Calu3 (cell line): ENCODE measurements at regions not wholly inside any gene's neighbourhood (a gene's known extent, or its start where the extent isn't known, plus 50 kb on each side); places are given as distances from the start of the nearest gene placed in this dataset.

ENCODE experiments used
- BruUV-seq: library from RNA; stranded (reverse); fragments of 400-500 nt; replicated peaks from 2 replicates; lab custom pipeline; 2021; lab: Mats Ljungman, UMichigan
- CTCF ChIA-PET: fragments of 300-600 bp; sonication (Branson Sonifier 250); formaldehyde crosslinking; loops from one replicate; lab custom pipeline; 2022; ENCODE audit warnings: antibody characterized with exemption; lab: Charles Lee
- DNase-seq: peaks from one replicate; pipeline ENCODE4 v3.0.0; 2022
- H3K27ac Mint-ChIP-seq: one replicate; pipeline ENCODE4 v1.8.0; 2022; ENCODE audit warnings: mixed read lengths; ENCODE audit not compliant: unreplicated experiment
- H3K27me3 Mint-ChIP-seq: one replicate; pipeline ENCODE4 v1.8.0; 2022; ENCODE audit warnings: mixed read lengths; ENCODE audit not compliant: unreplicated experiment
- H3K36me3 Mint-ChIP-seq: one replicate; pipeline ENCODE4 v1.8.0; 2022; ENCODE audit warnings: mild to moderate bottlenecking, moderate library complexity, mixed read lengths; ENCODE audit not compliant: insufficient read depth, unreplicated experiment
- H3K4me1 Mint-ChIP-seq: one replicate; pipeline ENCODE4 v1.8.0; 2022; ENCODE audit warnings: mild to moderate bottlenecking, low read depth, mixed read lengths; ENCODE audit not compliant: unreplicated experiment
- H3K4me3 Mint-ChIP-seq: one replicate; pipeline ENCODE4 v1.8.0; 2022; ENCODE audit warnings: mild to moderate bottlenecking, low read depth, moderate library complexity, mixed read lengths; ENCODE audit not compliant: unreplicated experiment
- H3K9me3 Mint-ChIP-seq: one replicate; pipeline ENCODE4 v1.8.0; 2022; ENCODE audit warnings: low read depth, mixed read lengths; ENCODE audit not compliant: unreplicated experiment
- intact Hi-C: fragments of 100-400 bp; cut with micrococcal nuclease; formaldehyde crosslinking; loops from one replicate; pipeline ENCODE4 v1.10.0; 2022; ENCODE audit not compliant: unreplicated experiment
- TF ChIP-seq, protein P1 (sequence below): fragments of 200-600 bp; IDR thresholded peaks from one replicate; pipeline ENCODE4 v1.8.0; 2022; ENCODE audit warnings: antibody characterized with exemption; ENCODE audit not compliant: unreplicated experiment

DNA sequence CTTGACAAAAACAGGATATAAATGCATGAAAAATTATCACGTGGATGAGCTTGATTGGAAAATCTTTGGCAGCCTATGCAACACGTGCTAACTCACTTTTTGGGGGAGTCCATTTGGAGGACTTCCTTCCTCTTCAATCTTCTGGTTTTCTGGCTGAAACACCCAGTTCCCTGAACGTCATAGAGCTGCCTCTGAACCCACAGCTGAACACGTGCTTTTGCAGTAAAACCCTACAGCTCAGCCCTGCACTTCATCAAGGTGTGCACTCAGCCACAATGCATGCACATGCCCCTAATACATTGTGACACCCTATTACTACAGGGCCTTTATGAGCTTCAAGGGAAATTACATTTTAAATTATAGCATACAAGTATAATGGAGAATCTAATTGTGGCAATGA lies 808.7 kb upstream of the AUTS2 start:
- CTCF ChIA-PET, result no interaction called here
- H3K9me3 Mint-ChIP-seq, result peaks cover 9% of the 10 kb centered on the region
- no peak overlapping the region for H3K27ac Mint-ChIP-seq
- BruUV-seq, result no TSS peak
- no peaks in the 10 kb centered on the region for H3K27me3 Mint-ChIP-seq
- H3K4me1 Mint-ChIP-seq, result no peaks in the 10 kb centered on the region
- H3K36me3 Mint-ChIP-seq, result no peaks in the 10 kb centered on the region
- TF ChIP-seq, protein P1, sequence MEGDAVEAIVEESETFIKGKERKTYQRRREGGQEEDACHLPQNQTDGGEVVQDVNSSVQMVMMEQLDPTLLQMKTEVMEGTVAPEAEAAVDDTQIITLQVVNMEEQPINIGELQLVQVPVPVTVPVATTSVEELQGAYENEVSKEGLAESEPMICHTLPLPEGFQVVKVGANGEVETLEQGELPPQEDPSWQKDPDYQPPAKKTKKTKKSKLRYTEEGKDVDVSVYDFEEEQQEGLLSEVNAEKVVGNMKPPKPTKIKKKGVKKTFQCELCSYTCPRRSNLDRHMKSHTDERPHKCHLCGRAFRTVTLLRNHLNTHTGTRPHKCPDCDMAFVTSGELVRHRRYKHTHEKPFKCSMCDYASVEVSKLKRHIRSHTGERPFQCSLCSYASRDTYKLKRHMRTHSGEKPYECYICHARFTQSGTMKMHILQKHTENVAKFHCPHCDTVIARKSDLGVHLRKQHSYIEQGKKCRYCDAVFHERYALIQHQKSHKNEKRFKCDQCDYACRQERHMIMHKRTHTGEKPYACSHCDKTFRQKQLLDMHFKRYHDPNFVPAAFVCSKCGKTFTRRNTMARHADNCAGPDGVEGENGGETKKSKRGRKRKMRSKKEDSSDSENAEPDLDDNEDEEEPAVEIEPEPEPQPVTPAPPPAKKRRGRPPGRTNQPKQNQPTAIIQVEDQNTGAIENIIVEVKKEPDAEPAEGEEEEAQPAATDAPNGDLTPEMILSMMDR, result no peak
- H3K4me3 Mint-ChIP-seq, result no peak overlapping the region
- intact Hi-C loops, result no loop called here
- no peak for DNase-seq

DNA sequence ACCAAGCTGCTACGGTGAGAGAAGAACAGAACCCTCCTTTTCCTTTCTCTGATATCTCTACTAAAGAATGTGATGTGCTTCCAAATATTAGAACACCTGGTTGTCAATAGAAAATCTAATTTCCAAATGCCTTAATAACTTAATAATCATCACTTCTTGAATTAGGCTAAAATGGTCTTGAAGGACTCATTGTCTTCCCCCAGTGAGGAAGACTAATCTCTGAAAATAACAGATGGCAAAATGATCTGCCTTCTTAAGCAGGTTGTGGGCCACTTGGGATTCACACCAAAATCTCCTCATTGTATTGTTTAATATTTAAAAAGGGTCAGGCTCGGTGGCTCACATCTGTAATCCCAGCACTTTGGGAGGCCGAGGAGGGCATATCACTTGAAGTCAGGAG lies 805.9 kb upstream of the AUTS2 start:
- H3K4me3 Mint-ChIP-seq, result no peak overlapping the region
- no TSS peak for BruUV-seq
- H3K9me3 Mint-ChIP-seq, result peaks cover 8% of the 10 kb centered on the region
- CTCF ChIA-PET, result no interaction called here
- no peaks in the 10 kb centered on the region for H3K4me1 Mint-ChIP-seq
- H3K27me3 Mint-ChIP-seq, result no peaks in the 10 kb centered on the region
- H3K27ac Mint-ChIP-seq, result no peak overlapping the region
- TF ChIP-seq, protein P1, result no peak
- no peak for DNase-seq
- intact Hi-C loops, result no loop called here
- H3K36me3 Mint-ChIP-seq, result no peaks in the 10 kb centered on the region

DNA sequence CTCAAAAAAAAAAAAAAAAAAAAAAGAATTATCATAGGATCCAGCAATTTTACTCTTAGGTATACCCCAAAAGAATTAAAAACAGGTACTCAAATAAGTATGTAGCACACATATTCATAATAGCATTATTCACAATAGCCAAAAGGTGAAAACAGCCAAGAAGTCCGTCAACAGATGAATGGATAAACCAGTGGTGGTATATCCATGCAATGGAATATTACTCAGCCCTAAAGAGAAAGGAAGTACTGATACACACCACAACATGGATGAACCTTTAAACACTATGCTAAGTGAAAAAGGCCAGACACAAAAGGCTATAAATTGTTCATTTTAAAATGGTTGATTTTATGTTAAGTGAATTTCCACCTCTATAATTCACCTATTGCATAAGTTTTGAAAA lies 804.8 kb upstream of the AUTS2 start:
- peaks cover 3% of the 10 kb centered on the region for H3K9me3 Mint-ChIP-seq
- CTCF ChIA-PET, result no interaction called here
- intact Hi-C loops, result no loop called here
- H3K36me3 Mint-ChIP-seq, result no peaks in the 10 kb centered on the region
- DNase-seq, result no peak
- no peak overlapping the region for H3K27ac Mint-ChIP-seq
- no peaks in the 10 kb centered on the region for H3K4me1 Mint-ChIP-seq
- H3K27me3 Mint-ChIP-seq, result no peaks in the 10 kb centered on the region
- TF ChIP-seq, protein P1, result no peak
- BruUV-seq, result no TSS peak
- no peak overlapping the region for H3K4me3 Mint-ChIP-seq

DNA sequence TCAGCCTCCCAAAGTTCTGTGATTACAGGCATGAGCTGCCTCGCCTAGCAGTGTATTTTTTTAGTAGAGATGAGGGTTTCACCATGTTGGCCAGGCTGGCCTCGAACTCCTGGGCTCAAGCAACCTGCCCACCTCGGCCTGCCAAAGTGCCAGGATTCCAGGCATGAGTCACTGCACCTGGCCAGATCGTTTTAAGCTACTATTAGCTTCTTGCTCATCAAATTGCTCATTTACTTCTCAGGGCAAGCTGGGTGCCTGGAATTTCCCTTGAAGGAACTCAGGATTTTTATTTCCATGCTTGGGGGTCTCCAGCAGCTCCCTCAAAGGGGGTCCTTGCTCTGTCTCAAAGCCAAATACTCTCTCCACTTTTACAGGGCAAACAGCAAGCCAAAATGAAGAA lies 798.0 kb upstream of the AUTS2 start:
- no peak for DNase-seq
- Mint-ChIP-seq H3K27ac (no peak overlapping the region), H3K4me1 (no peaks in the 10 kb centered on the region), H3K27me3 (no peaks in the 10 kb centered on the region), H3K36me3 (no peaks in the 10 kb centered on the region), H3K9me3 (no peaks in the 10 kb centered on the region), H3K4me3 (no peak overlapping the region)
- CTCF ChIA-PET, result no interaction called here
- TF ChIP-seq, protein P1, result no peak
- BruUV-seq, result no TSS peak
- intact Hi-C loops, result no loop called here
